Neuronal stem cell (in vitro differentiated cells): ENCODE measurements at regions not wholly inside any gene's neighbourhood (a gene's known extent, or its start where the extent isn't known, plus 50 kb on each side); places are given as distances from the start of the nearest gene placed in this dataset.

Source experiments
- DNase-seq: peaks from one replicate; pipeline ENCODE4 v3.0.0-alpha.2; 2013; ENCODE audit warnings: low spot score
- H2AFZ ChIP-seq: one replicate; pipeline ENCODE4 v1.6.1; 2013; ENCODE audit warnings: mild to moderate bottlenecking, low read length, inconsistent platforms
- H2AK5ac ChIP-seq: 2 replicates; pipeline ENCODE4 v1.6.1; 2013; ENCODE audit warnings: low read depth, mild to moderate bottlenecking, inconsistent platforms, low read length, moderate library complexity, mixed read lengths
- H2BK120ac ChIP-seq: 2 replicates; pipeline ENCODE4 v1.6.1; 2013; ENCODE audit warnings: low read depth, mild to moderate bottlenecking, inconsistent platforms, low read length, moderate library complexity, mixed read lengths
- H2BK12ac ChIP-seq: one replicate; pipeline ENCODE4 v1.6.1; 2013; ENCODE audit warnings: low read length, inconsistent platforms
- H2BK15ac ChIP-seq: 2 replicates; pipeline ENCODE4 v1.6.1; 2013; ENCODE audit warnings: mild to moderate bottlenecking, low read length, inconsistent platforms, mixed read lengths
- H2BK5ac ChIP-seq: one replicate; pipeline ENCODE4 v1.6.1; 2013; ENCODE audit warnings: inconsistent platforms, mild to moderate bottlenecking, low read length, moderate library complexity
- H3K14ac ChIP-seq: one replicate; pipeline ENCODE4 v1.6.1; 2013; ENCODE audit warnings: low read length, inconsistent platforms
- H3K18ac ChIP-seq: 2 replicates; pipeline ENCODE4 v1.6.1; 2013; ENCODE audit warnings: low read length, inconsistent platforms
- H3K23ac ChIP-seq: 2 replicates; pipeline ENCODE4 v1.6.1; 2013; ENCODE audit warnings: low read depth, mild to moderate bottlenecking, mixed read lengths, low read length, inconsistent platforms; ENCODE audit not compliant: poor library complexity
- H3K27ac ChIP-seq: replicated peaks from 3 replicates; pipeline ENCODE4 v1.5.1; 2013; ENCODE audit warnings: low read length, inconsistent platforms
- H3K27me3 ChIP-seq, 3 experiments: 2 replicates each; pipeline ENCODE4 v1.6.1; 2013; ENCODE audit warnings: low read length in 3 of 3, mild to moderate bottlenecking in 2 of 3, inconsistent platforms in 1 of 3, low read depth in 1 of 3, mixed read lengths in 1 of 3, moderate library complexity in 1 of 3; ENCODE audit not compliant: control insufficient read depth in 3 of 3, insufficient read depth in 3 of 3
- H3K36me3 ChIP-seq, 2 donors: replicated peaks in 1 of 2; 2 replicates each; pipeline ENCODE4 v1.6.1; 2013; ENCODE audit warnings: low read length in 2 of 2; ENCODE audit not compliant: control insufficient read depth in 2 of 2, insufficient read depth in 2 of 2
- H3K4ac ChIP-seq: 2 replicates; pipeline ENCODE4 v1.6.1; 2013; ENCODE audit warnings: inconsistent platforms, mild to moderate bottlenecking, low read length, moderate library complexity
- H3K4me1 ChIP-seq, 2 donors: 1 replicate in 1 of 2; 2 replicates in 1 of 2; pipeline ENCODE4 v1.6.1; 2013; ENCODE audit warnings: low read length in 2 of 2, low read depth in 1 of 2; ENCODE audit not compliant: control insufficient read depth in 2 of 2, insufficient read depth in 1 of 2
- H3K4me2 ChIP-seq: one replicate; pipeline ENCODE4 v1.6.1; 2013; ENCODE audit warnings: mild to moderate bottlenecking, low read length, inconsistent platforms; ENCODE audit not compliant: insufficient read depth, poor library complexity, severe bottlenecking
- H3K4me3 ChIP-seq, 2 donors: 2 replicates each; pipeline ENCODE4 v1.5.1; 2013; ENCODE audit warnings: low read length in 2 of 2, mild to moderate bottlenecking in 2 of 2, inconsistent platforms in 1 of 2, moderate library complexity in 1 of 2
- H3K79me1 ChIP-seq: one replicate; pipeline ENCODE4 v1.6.1; 2013; ENCODE audit warnings: low read depth, mild to moderate bottlenecking, inconsistent platforms, low read length, moderate library complexity
- H3K9ac ChIP-seq: one replicate; pipeline ENCODE4 v1.6.1; 2013; ENCODE audit warnings: mild to moderate bottlenecking, low read depth, low read length, inconsistent platforms; ENCODE audit not compliant: poor library complexity
- H3K9me3 ChIP-seq, 2 donors: replicated peaks in 1 of 2; 2 replicates each; pipeline versions ENCODE3 to v1.6.1; 2013; ENCODE audit warnings: low read length in 2 of 2, mild to moderate bottlenecking in 2 of 2, inconsistent platforms in 1 of 2, low read depth in 1 of 2, mixed read lengths in 1 of 2, moderate library complexity in 1 of 2; ENCODE audit not compliant: control insufficient read depth in 2 of 2, insufficient read depth in 1 of 2
- H4K8ac ChIP-seq: one replicate; pipeline ENCODE4 v1.6.1; 2013; ENCODE audit warnings: low read depth, mild to moderate bottlenecking, inconsistent platforms, low read length, moderate library complexity
- H4K91ac ChIP-seq: one replicate; pipeline ENCODE4 v1.6.1; 2013; ENCODE audit warnings: low read length, low read depth, mild to moderate bottlenecking, inconsistent platforms; ENCODE audit not compliant: poor library complexity
- WGBS, 2 donors: extraction: QIAGEN DNeasy Blood & Tissue Kit; methylation state at CpG; one replicate each; pipeline ENCODE4 v1.1.7; 2013; ENCODE audit warnings: missing lambda C conversion rate in 2 of 2, mixed read lengths in 1 of 2; ENCODE audit not compliant: insufficient read length in 2 of 2, insufficient replicate concordance in 1 of 2; ENCODE audit errors: extremely low coverage in 2 of 2; 5-methylcytosine and 5-hydroxymethylcytosine counted together

DNA sequence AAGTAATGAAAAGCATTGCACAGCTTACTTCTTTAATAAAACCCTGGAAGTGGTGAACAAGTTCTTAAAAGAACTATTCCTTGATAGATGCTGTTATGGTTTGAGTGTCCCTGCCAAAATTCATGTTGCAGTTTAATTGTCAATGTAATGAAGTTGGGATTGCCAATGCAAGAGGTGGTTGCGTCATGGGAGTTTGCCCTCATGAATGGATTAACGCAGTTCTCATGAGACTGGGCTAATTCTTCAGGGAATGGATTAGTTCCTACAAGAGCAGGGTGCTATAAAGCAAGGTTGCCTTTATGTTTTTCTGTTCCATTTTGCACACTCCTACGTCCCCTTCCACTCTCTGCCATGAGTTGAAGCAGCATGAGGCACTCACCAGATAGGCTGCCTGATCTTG is 446.7 kb upstream of the B3GALT2 start:
- H3K27ac ChIP-seq: no peak overlapping the region
- H3K4me3 ChIP-seq: no peak overlapping the region
- H2BK120ac ChIP-seq: no peak overlapping the region
- no peak overlapping the region for H4K91ac ChIP-seq
- no peak overlapping the region for H4K8ac ChIP-seq
- no peak overlapping the region for H3K4ac ChIP-seq
- H3K23ac ChIP-seq: no peak overlapping the region
- no peaks in the 10 kb centered on the region for H3K36me3 ChIP-seq
- H3K9ac ChIP-seq: no peak overlapping the region
- DNase-seq: no peak
- no peak overlapping the region for H2AFZ ChIP-seq
- no peak overlapping the region for H3K18ac ChIP-seq
- H2AK5ac ChIP-seq: no peak overlapping the region
- H3K79me1 ChIP-seq: no peaks in the 10 kb centered on the region
- no CpG with 5 or more reads among the region's 3 CpGs for WGBS, 2 donors
- peaks cover 3 to 4% of the 10 kb centered on the region in 2 donors for H3K4me1 ChIP-seq
- no peaks in the 10 kb centered on the region for H3K9me3 ChIP-seq
- H3K27me3 ChIP-seq: no peaks in the 10 kb centered on the region
- H2BK15ac ChIP-seq: no peak overlapping the region
- no peak overlapping the region for H3K14ac ChIP-seq
- no peak overlapping the region for H2BK12ac ChIP-seq
- H2BK5ac ChIP-seq: no peak overlapping the region
- no peak overlapping the region for H3K4me2 ChIP-seq

DNA sequence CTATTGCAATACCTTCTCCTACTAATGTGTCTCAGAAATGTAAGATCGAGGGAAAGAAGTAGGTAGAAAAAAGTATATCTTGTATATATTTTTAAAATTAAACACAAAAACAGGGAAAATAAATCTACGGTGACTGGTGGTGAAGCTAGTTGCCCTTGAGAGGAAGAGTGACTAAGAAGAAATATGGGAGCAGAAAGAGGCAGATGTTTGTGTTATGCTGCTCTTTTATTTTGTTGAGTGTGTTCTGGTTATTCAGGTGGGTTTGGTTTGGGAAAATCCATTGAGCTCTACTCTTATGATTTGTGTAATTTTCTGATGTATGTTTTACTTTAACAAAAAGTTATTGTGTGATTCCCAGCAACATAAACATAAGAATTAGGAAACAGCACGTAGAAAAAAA is 444.9 kb upstream of the B3GALT2 start:
- WGBS, 2 donors: no CpG with 5 or more reads among the region's 3 CpGs
- Histone ChIP-seq H3K27me3 (no peaks in the 10 kb centered on the region), H3K27ac (no peak overlapping the region), H2AFZ (no peak overlapping the region), H3K79me1 (no peaks in the 10 kb centered on the region), H3K4ac (no peak overlapping the region), H3K4me1 (peaks cover 8 to 10% of the 10 kb centered on the region in 2 donors), H2BK15ac (no peak overlapping the region), H2BK12ac (no peak overlapping the region), H4K91ac (no peak overlapping the region), H3K23ac (no peak overlapping the region), H4K8ac (no peak overlapping the region), H3K4me2 (no peak overlapping the region), H3K18ac (no peak overlapping the region), H2BK120ac (no peak overlapping the region), H2AK5ac (no peak overlapping the region), H3K36me3 (no peaks in the 10 kb centered on the region), H3K14ac (no peak overlapping the region), H2BK5ac (no peak overlapping the region), H3K9me3 (no peaks in the 10 kb centered on the region), H3K4me3 (no peak overlapping the region), H3K9ac (no peak overlapping the region)
- DNase-seq: no peak

- no peak overlapping the region for H4K8ac ChIP-seq
- no peak for DNase-seq
- no peak overlapping the region for H3K23ac ChIP-seq
- H3K79me1 ChIP-seq: no peaks in the 10 kb centered on the region
- no peak overlapping the region for H3K9ac ChIP-seq
- H3K27me3 ChIP-seq: no peaks in the 10 kb centered on the region
- no peak overlapping the region for H2BK120ac ChIP-seq
- H2BK12ac ChIP-seq: no peak overlapping the region
- no peaks in the 10 kb centered on the region for H3K36me3 ChIP-seq
- H3K4ac ChIP-seq: no peak overlapping the region
- H3K14ac ChIP-seq: no peak overlapping the region
- H2BK15ac ChIP-seq: no peak overlapping the region
- H4K91ac ChIP-seq: no peak overlapping the region
- H2BK5ac ChIP-seq: no peak overlapping the region
- H3K9me3 ChIP-seq: no peaks in the 10 kb centered on the region
- H3K4me2 ChIP-seq: no peak overlapping the region
- no peak overlapping the region for H3K27ac ChIP-seq
- H2AK5ac ChIP-seq: no peak overlapping the region
- H3K18ac ChIP-seq: no peak overlapping the region
- no peak overlapping the region for H3K4me3 ChIP-seq
- peaks cover 8 to 10% of the 10 kb centered on the region in 2 donors for H3K4me1 ChIP-seq
- WGBS, 2 donors: no CpG with 5 or more reads among the region's 3 CpGs
- H2AFZ ChIP-seq: peak overlapping the region; percentile 26
These were observed 443.5 kb upstream of the B3GALT2 start for GRCh38 chr1:193629875-193630274.

GRCh38 chr1:193626695-193627094 is 440.3 kb upstream of the B3GALT2 start:
- no peak overlapping the region for H2AK5ac ChIP-seq
- no peaks in the 10 kb centered on the region for H3K36me3 ChIP-seq
- H3K27ac ChIP-seq: peak overlapping the region; percentile 34

More at GRCh38 chr1:193626695-193627094, 440.3 kb upstream of the B3GALT2 start:
- no peak overlapping the region for H3K4ac ChIP-seq
- peak overlapping the region; percentile 49 for H2AFZ ChIP-seq
- H3K23ac ChIP-seq: no peak overlapping the region
- no peak overlapping the region for H2BK15ac ChIP-seq
- H3K18ac ChIP-seq: no peak overlapping the region
- no peaks in the 10 kb centered on the region for H3K9me3 ChIP-seq
- H3K27me3 ChIP-seq: no peaks in the 10 kb centered on the region
- H3K79me1 ChIP-seq: no peaks in the 10 kb centered on the region
- peak; percentile 21 for DNase-seq
- H3K4me2 ChIP-seq: no peak overlapping the region
- peaks cover 8 to 10% of the 10 kb centered on the region in 2 donors for H3K4me1 ChIP-seq
- no peak overlapping the region for H2BK5ac ChIP-seq
- H2BK120ac ChIP-seq: no peak overlapping the region
- no peak overlapping the region for H3K4me3 ChIP-seq
- no peak overlapping the region for H4K8ac ChIP-seq
- H3K14ac ChIP-seq: no peak overlapping the region
- no peak overlapping the region for H3K9ac ChIP-seq
- H4K91ac ChIP-seq: no peak overlapping the region
- H2BK12ac ChIP-seq: no peak overlapping the region
- no CpG with 5 or more reads among the region's 2 CpGs for WGBS, 2 donors
